Spleen (tissue), 7 donors: ENCODE measurements at regions not wholly inside any gene's neighbourhood (a gene's known extent, or its start where the extent isn't known, plus 50 kb on each side); places are given as distances from the start of the nearest gene placed in this dataset.
"Not testable (repeated sequence)": the region's sequence is repeated elsewhere in the genome, so short reads cannot be mapped to it uniquely, and the experiment has no call there.

Experiments
- CTCF ChIP-seq, 11 experiments: fragments of 200-600 bp in 7 of 11; fragments of 450-650 bp in 4 of 11; sonication (generic) in 4 of 11; IDR thresholded peaks in 8 of 11; conservative IDR thresholded peaks in 3 of 11; 1 replicate in 7 of 11; 2 replicates in 4 of 11; pipeline versions ENCODE4 v1.4.0 to v1.8.0; 2016 to 2021; ENCODE audit warnings: antibody characterized with exemption in 11 of 11, inconsistent platforms in 4 of 11, mild to moderate bottlenecking in 1 of 11
- POLR2A ChIP-seq, 3 donors: fragments of 450-650 bp; IDR thresholded peaks; one replicate each; pipeline ENCODE4 v1.5.1; 2017; ENCODE audit warnings: antibody characterized with exemption in 3 of 3, mild to moderate bottlenecking in 1 of 3
- POLR2AphosphoS5 ChIP-seq, 3 donors: sonication (generic); formaldehyde crosslinking; IDR thresholded peaks; one replicate each; pipeline ENCODE4 v1.5.1; 2017; ENCODE audit warnings: antibody characterized with exemption in 3 of 3
- donor health status: DM: no; HTN: no; CAD: no; lungs with moderate emphysema.
- donor health status: DM: no; HTN: no; CAD: no.
- donor health status: DM: no; HTN: no; CAD: no.

GRCh38 chr17:27099266-27099665 lies 194.6 kb upstream of the WSB1 start:
- not testable (repeated sequence) for TF ChIP-seq POLR2A (IDR thresholded peaks at IDR 0.05); CTCF (IDR thresholded peaks at IDR 0.05 in 8 of 11, conservative IDR thresholded peaks at IDR 0.05 in 3 of 11); POLR2AphosphoS5 (IDR thresholded peaks at IDR 0.05)
